OCI-LY3 (cell line): ENCODE measurements at regions not wholly inside any gene's neighbourhood (a gene's known extent, or its start where the extent isn't known, plus 50 kb on each side); places are given as distances from the start of the nearest gene placed in this dataset.

Experiments used
- CTCF ChIP-seq: fragments of 200-600, 300-600 bp; sonication (generic); IDR thresholded peaks from 2 replicates; pipeline ENCODE4 v1.5.1; 2014; ENCODE audit warnings: antibody characterized with exemption, low read length, low read depth
- EZH2phosphoT487 ChIP-seq: fragments of 200-600 bp; shearing (Covaris generic); IDR thresholded peaks from 2 replicates; pipeline ENCODE4 v1.6.1; 2018; ENCODE audit warnings: antibody characterized with exemption, mixed run types, low read depth

GRCh38 chrX:40247382-40247781 is 149.6 kb upstream of the BCOR start:
- no peak for TF ChIP-seq CTCF
- TF ChIP-seq EZH2phosphoT487 = no peak
